Lung microvascular endothelial cell (primary cell): ENCODE measurements at regions not wholly inside any gene's neighbourhood (a gene's known extent, or its start where the extent isn't known, plus 50 kb on each side); places are given as distances from the start of the nearest gene placed in this dataset.

Experiments used
- DNase-seq, 2 donors: peaks; one replicate each; pipeline versions ENCODE4 v3.0.0 to v3.0.0-alpha.2; 2010; ENCODE audit warnings: low read depth in 2 of 2

- DNase-seq: no peak
Observed at GRCh38 chr3:20916951-20917606, 731.1 kb upstream of the SGO1 start.

- DNase-seq: no peak
Observed at GRCh38 chr3:20914310-20914709, 728.3 kb upstream of the SGO1 start.

DNA sequence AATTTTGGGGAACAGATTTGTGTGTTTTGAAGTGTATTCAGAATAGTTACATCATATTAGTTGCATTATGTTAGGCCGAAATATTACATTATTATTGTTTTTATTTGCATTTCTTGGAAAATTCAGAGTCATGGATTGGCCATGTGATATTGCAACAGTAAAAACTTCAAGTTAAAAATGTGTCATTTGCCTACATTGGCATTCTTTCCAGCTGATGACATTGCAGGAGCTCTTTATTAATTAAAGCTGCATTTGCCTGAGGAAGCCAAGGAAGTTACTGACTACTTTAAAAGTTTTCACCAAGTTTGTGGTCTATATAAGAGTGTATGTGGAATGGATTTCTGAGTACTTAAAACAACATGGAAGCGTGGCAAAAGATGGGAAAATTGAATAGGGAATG, 726.4 kb upstream of the SGO1 start:
- DNase-seq: no peak

DNA sequence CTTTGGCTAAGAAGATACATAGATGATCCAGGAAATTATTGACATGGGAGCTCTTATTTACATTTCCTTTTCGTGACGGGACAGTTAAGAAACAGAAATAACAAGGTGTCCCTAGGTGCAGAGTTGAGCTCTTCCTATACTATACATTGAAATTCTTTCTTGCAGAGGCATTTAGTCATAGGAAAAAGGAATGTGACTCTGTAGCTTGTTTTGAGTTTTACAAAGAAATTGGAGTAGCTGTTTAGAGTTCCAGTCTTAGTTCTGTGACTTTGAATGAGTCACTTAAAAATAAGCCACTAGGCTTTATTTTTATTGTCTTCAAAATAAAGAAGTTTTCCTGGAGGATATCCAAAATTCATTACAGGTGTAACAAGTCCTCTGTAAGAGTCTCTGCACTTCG, 723.5 kb upstream of the SGO1 start:
- no peak for DNase-seq

- no peak for DNase-seq
Observed at GRCh38 chr3:20905210-20905805, 719.3 kb upstream of the SGO1 start.

- DNase-seq: no peak
Observed at GRCh38 chr3:20904671-20905070, 718.7 kb upstream of the SGO1 start.

GRCh38 chr3:20898962-20899361, 713.0 kb upstream of the SGO1 start:
- DNase-seq: no peak

- DNase-seq: no peak
Observed at GRCh38 chr3:20890111-20890519, 704.1 kb upstream of the SGO1 start.

- no peak for DNase-seq
Observed at GRCh38 chr3:20878691-20879090, 692.7 kb upstream of the SGO1 start.

GRCh38 chr3:20873235-20873634, 687.2 kb upstream of the SGO1 start:
- DNase-seq: no peak

DNA sequence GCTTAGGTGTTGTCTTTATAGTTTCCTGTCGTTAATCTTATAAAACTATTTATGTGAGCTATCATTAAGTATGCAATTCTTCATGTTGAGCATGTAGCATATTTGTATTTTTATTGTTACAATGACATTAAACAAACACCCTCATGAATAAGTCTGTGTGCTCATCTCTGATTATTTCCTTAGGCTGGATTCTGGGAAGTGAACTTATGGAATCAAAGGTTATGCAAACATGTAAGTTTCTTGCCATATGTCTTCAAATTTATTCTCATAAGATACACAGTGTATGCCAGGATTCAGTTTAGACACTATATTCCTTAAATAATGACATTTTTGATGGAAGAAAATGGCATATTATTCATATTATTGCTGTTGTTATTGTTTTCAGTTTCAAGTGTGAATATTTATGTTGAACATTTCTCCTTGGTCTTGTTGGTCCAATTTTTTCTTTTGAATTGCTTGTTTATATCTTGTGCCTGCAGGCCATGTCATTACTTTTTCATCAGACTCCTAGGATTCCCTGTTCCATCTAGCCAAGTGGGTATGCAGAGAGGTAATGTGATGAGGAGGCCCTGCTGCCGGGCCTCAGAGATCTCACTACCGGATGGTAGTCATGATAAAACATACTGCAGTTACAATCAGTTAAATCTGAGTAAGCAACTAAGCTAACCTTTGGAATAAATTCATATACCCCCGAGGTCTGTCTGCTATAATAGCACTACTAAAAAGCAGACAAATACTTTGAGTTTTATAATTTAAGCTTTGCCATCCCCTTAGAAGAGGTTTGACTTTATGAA, 684.3 kb upstream of the SGO1 start:
- no peak for DNase-seq

DNA sequence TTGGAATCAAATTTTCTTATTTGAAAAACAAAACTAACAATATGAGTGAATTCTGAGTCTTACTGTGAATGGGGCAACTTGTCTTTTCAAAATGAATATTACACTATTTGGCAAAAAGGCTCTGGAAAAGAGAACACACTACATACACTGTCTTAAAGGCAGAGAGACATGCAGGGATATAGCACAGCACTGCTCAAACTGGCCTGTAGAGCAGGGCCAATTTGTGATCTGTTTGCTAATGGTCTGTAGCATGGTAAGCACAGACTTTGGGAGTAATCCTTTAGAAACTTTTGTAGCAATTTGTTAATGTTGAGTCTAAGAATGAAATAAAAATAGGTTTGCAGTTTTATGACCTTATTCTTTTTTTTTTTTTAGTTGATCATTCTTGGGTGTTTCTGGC, 679.8 kb upstream of the SGO1 start:
- DNase-seq: no peak

- DNase-seq: no peak
Observed at GRCh38 chr3:20861454-20861853, 675.4 kb upstream of the SGO1 start.

GRCh38 chr3:20857636-20858035, 671.6 kb upstream of the SGO1 start:
- no peak for DNase-seq

- DNase-seq: no peak
Observed at GRCh38 chr3:20853890-20854289, 667.9 kb upstream of the SGO1 start.

DNA sequence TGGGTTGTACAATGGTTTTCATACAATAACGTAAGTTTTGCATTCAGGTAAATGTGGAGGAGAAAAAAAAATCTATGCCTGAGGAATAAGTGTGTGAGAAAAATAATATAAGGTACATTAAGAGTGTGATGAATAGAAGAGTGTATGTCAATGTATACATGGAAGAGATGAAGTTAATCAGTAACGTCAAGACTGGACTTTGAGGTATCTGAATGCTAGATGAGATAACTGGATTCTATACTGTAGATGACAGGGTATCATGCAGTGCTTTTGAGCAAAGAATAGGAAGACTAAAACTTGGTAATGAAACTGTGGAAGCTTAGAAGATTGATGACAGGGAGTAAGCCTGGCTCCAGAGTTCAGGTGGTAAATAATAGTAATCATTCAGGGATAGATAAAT, 666.7 kb upstream of the SGO1 start:
- no peak for DNase-seq

- no peak for DNase-seq
Observed at GRCh38 chr3:20849975-20850374, 664.0 kb upstream of the SGO1 start.

GRCh38 chr3:20846832-20847231, 660.8 kb upstream of the SGO1 start:
- DNase-seq: no peak

DNA sequence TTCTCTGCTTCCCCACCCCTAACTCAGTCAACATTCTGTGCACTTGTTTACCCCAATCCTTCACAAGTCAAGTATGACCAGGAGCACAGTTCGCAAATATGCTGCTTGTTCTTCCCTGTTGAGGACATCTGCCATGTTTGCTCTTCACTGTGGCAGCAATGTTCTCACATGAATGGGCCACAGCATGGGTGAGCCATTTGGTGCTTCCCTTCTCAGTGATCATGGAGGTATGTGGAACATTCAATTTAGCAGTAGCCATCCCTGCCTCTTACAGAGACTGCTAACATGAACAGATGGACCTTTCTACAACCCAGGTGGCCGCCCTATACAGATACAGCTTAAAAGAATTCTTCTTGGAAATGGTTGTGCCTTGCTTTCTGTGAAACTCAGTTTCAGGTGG, 660.1 kb upstream of the SGO1 start:
- DNase-seq: no peak

GRCh38 chr3:20844851-20845250, 658.8 kb upstream of the SGO1 start:
- DNase-seq: no peak

DNA sequence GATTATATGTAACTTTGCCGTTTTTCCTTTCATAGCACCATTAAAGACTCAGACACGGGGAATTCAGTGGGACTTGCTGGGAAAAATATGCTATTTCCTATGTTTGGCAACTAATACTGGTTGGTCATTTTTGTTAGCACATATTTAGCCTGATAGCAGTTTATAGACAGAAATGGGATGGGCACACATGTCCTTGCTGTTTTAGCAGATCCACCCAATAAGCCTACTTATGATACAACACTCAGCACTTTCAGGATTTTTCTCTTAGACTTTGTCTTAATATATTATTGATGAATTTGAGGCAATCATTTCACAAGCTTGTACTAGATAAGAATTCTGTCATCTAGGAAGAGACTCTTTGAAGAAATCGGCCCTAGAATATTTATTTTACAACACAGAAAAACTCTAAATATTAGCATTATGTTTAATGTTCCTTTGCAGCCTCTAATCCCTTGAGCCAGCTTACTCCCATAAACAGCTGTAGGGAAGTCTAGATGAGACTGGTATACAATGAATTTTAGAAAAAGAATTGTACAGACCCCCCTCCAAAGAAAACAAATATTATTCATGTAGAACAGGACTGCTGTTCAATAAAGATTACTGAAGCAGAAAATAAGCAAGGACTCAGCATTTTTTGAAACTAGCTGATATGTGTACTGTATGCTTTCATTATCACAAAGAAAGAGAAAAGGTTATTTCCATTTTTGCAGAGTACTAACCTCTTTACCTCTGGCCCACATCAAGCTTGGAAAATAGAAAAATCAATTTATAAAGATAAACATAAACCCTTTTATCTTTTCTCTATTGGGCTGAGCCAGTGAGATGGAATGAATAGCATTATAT, 656.8 kb upstream of the SGO1 start:
- no peak for DNase-seq

GRCh38 chr3:20842002-20842401, 656.0 kb upstream of the SGO1 start:
- no peak for DNase-seq
